K562 (cell line): ENCODE measurements at regions not wholly inside any gene's neighbourhood (a gene's known extent, or its start where the extent isn't known, plus 50 kb on each side); places are given as distances from the start of the nearest gene placed in this dataset.

Experiments
- ATAC-seq: fragments of 200-7000 bp; cut with Tn5 transposase; 3 replicates; pipeline ENCODE4 v1.9.1; 2020; ENCODE audit warnings: moderate library complexity
- BruUV-seq: library from RNA; stranded (reverse); fragments of 400-500 nt; replicated peaks from 2 replicates; lab custom pipeline; 2021; lab: Mats Ljungman, UMichigan
- CTCF ChIA-PET: fragments of 300-600 bp; formaldehyde crosslinking; extraction: SDS; loops from one replicate; lab custom pipeline; 2021; ENCODE audit warnings: low intra/inter-chr PET ratio; lab: Yijun Ruan, JAX
- POLR2A ChIA-PET: fragments of 300-600, 350-650 bp; sonication (Branson Sonifier 250); formaldehyde crosslinking; extraction: SDS; loops from one replicate; lab custom pipeline; 2021; ENCODE audit warnings: antibody characterized with exemption, inconsistent platforms; lab: Yijun Ruan, JAX
- DNase-seq, 4 experiments: peaks; one replicate each; pipeline versions ENCODE4 v3.0.0 to v3.0.0-alpha.2; 2011 to 2018; ENCODE audit warnings: low spot score in 3 of 4, mixed read lengths in 3 of 4; ENCODE audit errors: extremely low read depth in 1 of 4
- FAIRE-seq: peaks from 2 replicates; lab custom pipeline; 2011; peaks lifted over from hg19 to GRCh38; lab: Jason Lieb, UNC
- H2AFZ ChIP-seq: 2 replicates; pipeline ENCODE4 v1.6.0; 2011; ENCODE audit warnings: low read depth, low read length, control low read depth, inconsistent platforms
- H3K27ac ChIP-seq: fragments of 200-600 bp; 3 replicates; pipeline ENCODE4 v1.8.0; 2011; ENCODE audit warnings: low read depth, mild to moderate bottlenecking, control low read depth, inconsistent platforms, low read length, moderate library complexity, mixed read lengths; ENCODE audit errors: extremely low read depth
- H3K27me3 ChIP-seq, 2 experiments: fragments of 300-600 bp in 1 of 2; 2 replicates in 1 of 2; 3 replicates in 1 of 2; pipeline versions ENCODE4 v1.6.0 to v1.8.0; 2011; ENCODE audit warnings: inconsistent platforms in 2 of 2, low read length in 2 of 2, mild to moderate bottlenecking in 1 of 2, mixed read lengths in 1 of 2, moderate library complexity in 1 of 2; ENCODE audit not compliant: control insufficient read depth in 2 of 2, insufficient read depth in 2 of 2
- H3K36me3 ChIP-seq: fragments of 300-600 bp; 3 replicates; pipeline ENCODE4 v1.8.0; 2011; ENCODE audit warnings: mild to moderate bottlenecking, low read length, inconsistent platforms; ENCODE audit not compliant: control insufficient read depth, insufficient read depth
- H3K4me1 ChIP-seq, 2 experiments: fragments of 200-600 bp in 1 of 2; replicated peaks in 1 of 2; 2 replicates in 1 of 2; 3 replicates in 1 of 2; pipeline versions ENCODE4 v1.5.1 to v1.8.0; 2011; ENCODE audit warnings: inconsistent platforms in 2 of 2, low read length in 2 of 2, mild to moderate bottlenecking in 1 of 2, mixed read lengths in 1 of 2, moderate library complexity in 1 of 2; ENCODE audit not compliant: control insufficient read depth in 2 of 2, insufficient read depth in 2 of 2
- H3K4me2 ChIP-seq: 2 replicates; pipeline ENCODE4 v1.6.1; 2011; ENCODE audit warnings: low read length, control low read depth, inconsistent platforms, mixed read lengths; ENCODE audit not compliant: insufficient read depth
- H3K4me3 ChIP-seq: fragments of 200-600 bp; sonication (generic), shearing (Covaris generic); 2 replicates; pipeline ENCODE4 v1.5.1; 2016; ENCODE audit warnings: control low read depth, inconsistent platforms
- H3K79me2 ChIP-seq: fragments of 200-600 bp; 3 replicates; pipeline ENCODE4 v1.8.0; 2011; ENCODE audit warnings: low read length, inconsistent platforms; ENCODE audit not compliant: control insufficient read depth, insufficient read depth
- H3K9ac ChIP-seq, 2 experiments: 2 replicates each; pipeline versions ENCODE4 v1.6.0 to v1.6.1; 2011; ENCODE audit warnings: low read depth in 2 of 2, low read length in 2 of 2, control low read depth in 1 of 2, inconsistent platforms in 1 of 2, mild to moderate bottlenecking in 1 of 2, mixed read lengths in 1 of 2; ENCODE audit not compliant: insufficient read depth in 1 of 2
- H3K9me1 ChIP-seq: one replicate; pipeline ENCODE4 v1.6.0; 2011; ENCODE audit warnings: inconsistent platforms, mild to moderate bottlenecking, low read length, moderate library complexity; ENCODE audit not compliant: control insufficient read depth, insufficient read depth
- H3K9me3 ChIP-seq: replicated peaks from 2 replicates; pipeline ENCODE4 v1.5.1; 2011; ENCODE audit warnings: low read depth, low read length, inconsistent platforms; ENCODE audit not compliant: control insufficient read depth, insufficient read depth
- H4K20me1 ChIP-seq: replicated peaks from 2 replicates; pipeline ENCODE4 v1.6.1; 2011; ENCODE audit warnings: low read length, inconsistent platforms, mixed read lengths; ENCODE audit not compliant: control insufficient read depth, insufficient read depth
- ELF2 ChIP-seq: fragments of 250-450 bp; sonication (Bioruptor Pico); IDR thresholded peaks from 2 replicates; pipeline ENCODE4 v1.5.0; 2021; ENCODE audit warnings: mild to moderate bottlenecking
- HEY1 ChIP-seq: fragments of 250-450 bp; sonication (Bioruptor Pico); IDR thresholded peaks from 2 replicates; pipeline ENCODE4 v1.5.0; 2020; ENCODE audit warnings: mild to moderate bottlenecking, moderate library complexity, borderline replicate concordance
- ILK ChIP-seq: fragments of 450-650 bp; IDR thresholded peaks from 2 replicates; pipeline ENCODE4 v1.6.1; 2016; ENCODE audit warnings: missing genetic modification characterization, low read depth, mild to moderate bottlenecking, missing compliant biosample characterization, moderate library complexity, borderline replicate concordance
- NCOA6 ChIP-seq: fragments of 450-650 bp; IDR thresholded peaks from 2 replicates; pipeline ENCODE4 v1.6.1; 2017; ENCODE audit warnings: mild to moderate bottlenecking
- NFRKB ChIP-seq: fragments of 450-650 bp; IDR thresholded peaks from 2 replicates; pipeline ENCODE4 v1.6.1; 2016; ENCODE audit warnings: low read depth
- PTRF ChIP-seq: fragments of 450-650 bp; IDR thresholded peaks from 2 replicates; pipeline ENCODE4 v1.6.1; 2016; ENCODE audit warnings: mild to moderate bottlenecking, missing genetic modification characterization, missing compliant biosample characterization
- RAD51 ChIP-seq: fragments of 450-650 bp; IDR thresholded peaks from 2 replicates; pipeline ENCODE4 v1.7.1; 2016; ENCODE audit warnings: low read depth, mild to moderate bottlenecking, borderline replicate concordance
- RUNX1 ChIP-seq: sonication (generic); IDR thresholded peaks from 2 replicates; pipeline ENCODE4 v1.6.1; 2016; ENCODE audit warnings: antibody characterized with exemption, low read depth
- SOX6 ChIP-seq: fragments of 450-650 bp; IDR thresholded peaks from 2 replicates; pipeline ENCODE4 v1.6.1; 2014; ENCODE audit warnings: mild to moderate bottlenecking
- SRSF3 ChIP-seq: fragments of 200-400 bp; formaldehyde crosslinking; IDR thresholded peaks from 2 replicates; pipeline ENCODE4 v1.6.1; 2016; ENCODE audit warnings: mild to moderate bottlenecking, low read length, moderate library complexity; ENCODE audit not compliant: insufficient read depth
- TAL1 ChIP-seq: fragments of 450-650 bp; IDR thresholded peaks from 2 replicates; pipeline ENCODE4 v1.6.1; 2016; ENCODE audit warnings: mild to moderate bottlenecking
- ZNF274 ChIP-seq: IDR thresholded peaks from 2 replicates; pipeline ENCODE4 v1.6.1; 2011; ENCODE audit warnings: low read depth, mild to moderate bottlenecking, low read length, moderate library complexity, borderline replicate concordance
- WGBS: fragments of 100-300 bp; shearing (Covaris generic); methylation state at CpG from one replicate; pipeline ENCODE4 v1.1.6; 2016; ENCODE audit warnings: low coverage, mixed read lengths; ENCODE audit not compliant: insufficient coverage; ENCODE audit errors: missing lambda C conversion rate; 5-methylcytosine and 5-hydroxymethylcytosine counted together
- in situ Hi-C: fragments of 300-500 bp; cut with MboI; formaldehyde crosslinking; loops from 4 replicates; pipeline ENCODE4 v1.15.0; 2018; ENCODE audit warnings: inconsistent platforms, mixed read lengths
- intact Hi-C: fragments of 100-400 bp; cut with micrococcal nuclease; formaldehyde crosslinking; loops from 2 replicates; pipeline ENCODE4 v1.14.2; 2022
- TF ChIP-seq, protein P1 (sequence below), 2 experiments: IDR thresholded peaks; 2 replicates each; pipeline ENCODE4 v1.6.1; 2012; ENCODE audit warnings: improper control_type of control experiment in 2 of 2, low read depth in 2 of 2, low read length in 2 of 2, borderline replicate concordance in 1 of 2

- ChIA-PET CTCF (no interaction called here), POLR2A (no interaction called here)
- Histone ChIP-seq H3K36me3 (no peaks in the 10 kb centered on the region), H3K9me3 (no peaks in the 10 kb centered on the region), H4K20me1 (no peaks in the 10 kb centered on the region), H2AFZ (no peak overlapping the region), H3K27ac (no peak overlapping the region), H3K4me3 (no peak overlapping the region), H3K4me2 (no peak overlapping the region), H3K79me2 (no peaks in the 10 kb centered on the region), H3K9me1 (no peaks in the 10 kb centered on the region), H3K27me3 (no peaks in the 10 kb centered on the region), H3K4me1 (no peaks in the 10 kb centered on the region), H3K9ac (no peak overlapping the region)
- in situ Hi-C loops (no loop called here), intact Hi-C loops (no loop called here)
- no peak for FAIRE-seq
- BruUV-seq = no TSS peak
- TF ChIP-seq SRSF3 (no peak), PTRF (tag) (no peak), RUNX1 (no peak), SOX6 (no peak), ILK (tag) (no peak), RAD51 (no peak), ZNF274 (no peak), HEY1 (CRISPR knock-in tag) (no peak), NFRKB (no peak), TAL1 (no peak), NCOA6 (no peak), ELF2 (CRISPR knock-in tag) (no peak)
- TF ChIP-seq, protein P1, sequence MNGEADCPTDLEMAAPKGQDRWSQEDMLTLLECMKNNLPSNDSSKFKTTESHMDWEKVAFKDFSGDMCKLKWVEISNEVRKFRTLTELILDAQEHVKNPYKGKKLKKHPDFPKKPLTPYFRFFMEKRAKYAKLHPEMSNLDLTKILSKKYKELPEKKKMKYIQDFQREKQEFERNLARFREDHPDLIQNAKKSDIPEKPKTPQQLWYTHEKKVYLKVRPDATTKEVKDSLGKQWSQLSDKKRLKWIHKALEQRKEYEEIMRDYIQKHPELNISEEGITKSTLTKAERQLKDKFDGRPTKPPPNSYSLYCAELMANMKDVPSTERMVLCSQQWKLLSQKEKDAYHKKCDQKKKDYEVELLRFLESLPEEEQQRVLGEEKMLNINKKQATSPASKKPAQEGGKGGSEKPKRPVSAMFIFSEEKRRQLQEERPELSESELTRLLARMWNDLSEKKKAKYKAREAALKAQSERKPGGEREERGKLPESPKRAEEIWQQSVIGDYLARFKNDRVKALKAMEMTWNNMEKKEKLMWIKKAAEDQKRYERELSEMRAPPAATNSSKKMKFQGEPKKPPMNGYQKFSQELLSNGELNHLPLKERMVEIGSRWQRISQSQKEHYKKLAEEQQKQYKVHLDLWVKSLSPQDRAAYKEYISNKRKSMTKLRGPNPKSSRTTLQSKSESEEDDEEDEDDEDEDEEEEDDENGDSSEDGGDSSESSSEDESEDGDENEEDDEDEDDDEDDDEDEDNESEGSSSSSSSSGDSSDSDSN (IDR thresholded peaks at IDR 0.05; ENCODE audit: borderline replicate concordance in 1 of 2, low read depth in 2 of 2, low read length in 2 of 2) = no peak
- ATAC-seq = no peak
- no peak for DNase-seq
- WGBS = 86% methylated on average over 4 of the region's 4 CpGs
Measured at GRCh38 chr2:144624451-144624850, 104.5 kb upstream of the ZEB2 start.
